ENCODE measurements at regions not wholly inside any gene's neighbourhood (a gene's known extent, or its start where the extent isn't known, plus 50 kb on each side); places are given as distances from the start of the nearest gene placed in this dataset.

DNA sequence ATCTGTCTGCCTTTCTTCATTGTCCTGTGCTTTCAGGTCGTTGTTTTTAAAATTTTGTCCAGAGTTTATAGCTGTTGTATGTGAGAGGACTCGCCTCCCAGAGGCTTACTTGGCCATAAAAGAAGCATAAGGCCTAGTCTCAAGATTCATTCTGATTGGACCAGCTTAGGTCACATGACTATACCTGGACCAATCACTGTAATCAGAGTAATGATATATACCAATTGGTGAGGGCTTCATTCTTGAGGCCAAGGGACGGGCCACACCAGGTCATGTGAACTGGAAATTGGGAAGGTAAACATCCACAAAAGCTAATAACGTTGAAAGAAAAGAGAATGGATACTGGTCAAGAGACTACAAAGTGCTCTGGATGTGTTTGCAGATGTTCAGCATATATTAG is 141.4 kb upstream of the SULF2 start:
- no peak for TF ChIP-seq CTCF (conservative IDR thresholded peaks at IDR 0.05)
- no peak for TF ChIP-seq ZFX (IDR thresholded peaks at IDR 0.05)

Measured in C4-2B (cell line).